ENCODE measurements at regions not wholly inside any gene's neighbourhood (a gene's known extent, or its start where the extent isn't known, plus 50 kb on each side); places are given as distances from the start of the nearest gene placed in this dataset.

- POLR2A ChIA-PET, result no interaction called here
- no peak overlapping the region for H3K4me3 Mint-ChIP-seq
- CTCF ChIA-PET, result no interaction called here
Observed at GRCh38 chr10:4073912-4074311, 288.9 kb upstream of the KLF6 start.

GRCh38 chr10:4070921-4071660, 286.1 kb upstream of the KLF6 start:
- ChIA-PET CTCF (no interaction called here), POLR2A (no interaction called here)
- H3K27me3 Mint-ChIP-seq, result no peaks in the 10 kb centered on the region
- H3K27ac Mint-ChIP-seq, result no peak overlapping the region
- intact Hi-C loops (cut with micrococcal nuclease), result no loop called here
- no peaks in the 10 kb centered on the region for H3K4me1 Mint-ChIP-seq
- no peak for DNase-seq
- no peak for TF ChIP-seq CTCF (IDR thresholded peaks at IDR 0.05)
- H3K9me3 Mint-ChIP-seq, result no peaks in the 10 kb centered on the region
- H3K36me3 Mint-ChIP-seq (ENCODE audit: low read depth), result no peaks in the 10 kb centered on the region
- no peak for ATAC-seq (ENCODE audit: low read depth)
- H3K4me3 Mint-ChIP-seq, result no peak overlapping the region

More at GRCh38 chr10:4073912-4074311, 288.9 kb upstream of the KLF6 start:
- no peaks in the 10 kb centered on the region for H3K4me1 Mint-ChIP-seq
- no peak for ATAC-seq (ENCODE audit: low read depth)
- no peaks in the 10 kb centered on the region for H3K9me3 Mint-ChIP-seq
- no peaks in the 10 kb centered on the region for H3K27me3 Mint-ChIP-seq
- H3K36me3 Mint-ChIP-seq (ENCODE audit: low read depth), result no peaks in the 10 kb centered on the region
- no peak for DNase-seq
- intact Hi-C loops (cut with micrococcal nuclease), result no loop called here
- H3K27ac Mint-ChIP-seq, result no peak overlapping the region
- no peak for TF ChIP-seq CTCF (IDR thresholded peaks at IDR 0.05)

- Mint-ChIP-seq H3K9me3 (no peaks in the 10 kb centered on the region), H3K27me3 (no peaks in the 10 kb centered on the region), H3K4me3 (no peak overlapping the region), H3K36me3 (ENCODE audit: low read depth) (no peaks in the 10 kb centered on the region), H3K4me1 (no peaks in the 10 kb centered on the region), H3K27ac (no peak overlapping the region)
- DNase-seq, result no peak
- POLR2A ChIA-PET, result no interaction called here
- intact Hi-C loops (cut with micrococcal nuclease), result no loop called here
- TF ChIP-seq CTCF (IDR thresholded peaks at IDR 0.05), result no peak
- CTCF ChIA-PET, result no interaction called here
- no peak for ATAC-seq (ENCODE audit: low read depth)
Observed at GRCh38 chr10:4070184-4070583, 285.2 kb upstream of the KLF6 start.

- Mint-ChIP-seq H3K9me3 (no peaks in the 10 kb centered on the region), H3K4me1 (no peaks in the 10 kb centered on the region), H3K27me3 (no peaks in the 10 kb centered on the region), H3K27ac (no peak overlapping the region), H3K36me3 (ENCODE audit: low read depth) (no peaks in the 10 kb centered on the region), H3K4me3 (no peak overlapping the region)
- intact Hi-C loops (cut with micrococcal nuclease), result loop anchor here (5.0 kb wide), 1 partner anchor 192 kb away; no protein-coding TSS in a partner anchor
- ATAC-seq (ENCODE audit: low read depth) (no peak), DNase-seq (no peak)
- CTCF ChIA-PET, result no interaction called here
- TF ChIP-seq CTCF (IDR thresholded peaks at IDR 0.05), result no peak
- POLR2A ChIA-PET, result no interaction called here
Observed at GRCh38 chr10:4069491-4069890, 284.5 kb upstream of the KLF6 start.

GRCh38 chr10:4068629-4069028, 283.6 kb upstream of the KLF6 start:
- no peak for ATAC-seq (ENCODE audit: low read depth)
- Mint-ChIP-seq H3K27ac (no peak overlapping the region), H3K4me3 (no peak overlapping the region), H3K4me1 (no peaks in the 10 kb centered on the region), H3K9me3 (no peaks in the 10 kb centered on the region), H3K36me3 (ENCODE audit: low read depth) (no peaks in the 10 kb centered on the region), H3K27me3 (no peaks in the 10 kb centered on the region)
- CTCF ChIA-PET, result no interaction called here
- no peak for TF ChIP-seq CTCF (IDR thresholded peaks at IDR 0.05)
- POLR2A ChIA-PET, result interaction anchor here (2.5 kb wide), 1 partner anchor 283 kb away, joined by 12 read pairs; the partner anchor contains the start of gene KLF6
- intact Hi-C loops (cut with micrococcal nuclease), result loop anchor here (5.0 kb wide), 1 partner anchor 191 kb away; no protein-coding TSS in a partner anchor
- DNase-seq, result no peak
